HL-60 (cell line): ENCODE measurements at regions not wholly inside any gene's neighbourhood (a gene's known extent, or its start where the extent isn't known, plus 50 kb on each side); places are given as distances from the start of the nearest gene placed in this dataset.

ENCODE experiments used
- DNase-seq, 2 experiments: peaks; one replicate each; pipeline ENCODE4 v3.0.0-alpha.2; 2010 to 2020; ENCODE audit warnings: low read depth in 1 of 2, low spot score in 1 of 2
- H3K27ac ChIP-seq: fragments of 250-450 bp; sonication (Bioruptor Pico); replicated peaks from 2 replicates; pipeline ENCODE4 v1.5.1; 2020; ENCODE audit warnings: mild to moderate bottlenecking, moderate library complexity
- H3K27me3 ChIP-seq: fragments of 250-450 bp; sonication (Bioruptor Pico); 2 replicates; pipeline ENCODE4 v1.5.1; 2021; ENCODE audit warnings: mild to moderate bottlenecking, moderate library complexity; ENCODE audit not compliant: insufficient read depth, poor library complexity, severe bottlenecking
- H3K4me3 ChIP-seq: replicated peaks from 2 replicates; pipeline ENCODE4 v1.5.1; 2011; ENCODE audit warnings: mild to moderate bottlenecking, control low read depth, low read length; ENCODE audit not compliant: insufficient read depth
- GABPA ChIP-seq: IDR thresholded peaks from 2 replicates; pipeline ENCODE4 v1.6.1; 2012; ENCODE audit warnings: low read depth
- POLR2AphosphoS5 ChIP-seq: IDR thresholded peaks from 2 replicates; pipeline ENCODE4 v1.6.1; 2012; ENCODE audit warnings: low read depth
- SPI1 ChIP-seq: IDR thresholded peaks from 2 replicates; pipeline ENCODE4 v1.6.1; 2012; ENCODE audit warnings: low read depth, mild to moderate bottlenecking, borderline replicate concordance
- TF ChIP-seq, protein P1 (sequence below): IDR thresholded peaks from 2 replicates; pipeline ENCODE4 v1.6.1; 2012; ENCODE audit warnings: low read depth; ENCODE audit not compliant: insufficient replicate concordance
- TF ChIP-seq, protein P2 (sequence below): IDR thresholded peaks from one replicate; pipeline ENCODE4 v1.5.1; 2011; ENCODE audit warnings: low read length, control low read depth, inconsistent platforms; ENCODE audit not compliant: insufficient read depth

DNA sequence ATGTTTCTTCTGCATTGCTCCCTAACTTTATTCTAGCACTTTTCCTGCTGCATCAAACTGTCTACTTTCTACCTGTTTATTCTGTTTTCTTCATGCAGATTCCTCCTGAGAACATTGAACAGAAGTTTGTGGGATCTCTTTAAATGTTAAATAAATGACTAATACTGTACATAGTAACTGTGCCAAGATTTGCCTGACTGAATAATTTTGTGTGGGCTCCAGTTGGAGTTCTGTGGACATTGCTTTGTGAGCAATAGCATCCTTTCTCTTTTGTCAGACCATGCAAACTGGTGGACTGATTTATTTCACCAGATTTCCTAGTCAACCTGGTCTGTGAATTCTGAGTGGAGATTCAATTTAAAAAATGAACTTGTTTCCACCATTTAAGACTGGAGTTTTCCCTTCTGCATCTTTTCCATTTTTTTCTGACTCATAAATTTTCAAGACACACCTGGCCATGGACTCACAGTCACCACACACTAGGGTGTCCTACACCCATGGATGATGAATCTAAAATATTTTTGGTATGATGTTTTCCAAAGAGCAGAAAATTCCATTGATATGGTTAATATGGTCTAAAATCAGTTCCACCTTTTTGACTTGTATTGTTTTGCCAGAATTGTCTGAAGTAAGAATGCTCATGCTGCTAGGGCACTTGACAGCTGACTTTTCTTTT is 140.7 kb upstream of the SPAG17 start:
- DNase-seq: no peak
- Histone ChIP-seq H3K27me3 (no peaks in the 10 kb centered on the region), H3K4me3 (no peak overlapping the region), H3K27ac (no peak overlapping the region)
- TF ChIP-seq GABPA (no peak), POLR2AphosphoS5 (no peak), SPI1 (no peak)
- TF ChIP-seq, protein P1, sequence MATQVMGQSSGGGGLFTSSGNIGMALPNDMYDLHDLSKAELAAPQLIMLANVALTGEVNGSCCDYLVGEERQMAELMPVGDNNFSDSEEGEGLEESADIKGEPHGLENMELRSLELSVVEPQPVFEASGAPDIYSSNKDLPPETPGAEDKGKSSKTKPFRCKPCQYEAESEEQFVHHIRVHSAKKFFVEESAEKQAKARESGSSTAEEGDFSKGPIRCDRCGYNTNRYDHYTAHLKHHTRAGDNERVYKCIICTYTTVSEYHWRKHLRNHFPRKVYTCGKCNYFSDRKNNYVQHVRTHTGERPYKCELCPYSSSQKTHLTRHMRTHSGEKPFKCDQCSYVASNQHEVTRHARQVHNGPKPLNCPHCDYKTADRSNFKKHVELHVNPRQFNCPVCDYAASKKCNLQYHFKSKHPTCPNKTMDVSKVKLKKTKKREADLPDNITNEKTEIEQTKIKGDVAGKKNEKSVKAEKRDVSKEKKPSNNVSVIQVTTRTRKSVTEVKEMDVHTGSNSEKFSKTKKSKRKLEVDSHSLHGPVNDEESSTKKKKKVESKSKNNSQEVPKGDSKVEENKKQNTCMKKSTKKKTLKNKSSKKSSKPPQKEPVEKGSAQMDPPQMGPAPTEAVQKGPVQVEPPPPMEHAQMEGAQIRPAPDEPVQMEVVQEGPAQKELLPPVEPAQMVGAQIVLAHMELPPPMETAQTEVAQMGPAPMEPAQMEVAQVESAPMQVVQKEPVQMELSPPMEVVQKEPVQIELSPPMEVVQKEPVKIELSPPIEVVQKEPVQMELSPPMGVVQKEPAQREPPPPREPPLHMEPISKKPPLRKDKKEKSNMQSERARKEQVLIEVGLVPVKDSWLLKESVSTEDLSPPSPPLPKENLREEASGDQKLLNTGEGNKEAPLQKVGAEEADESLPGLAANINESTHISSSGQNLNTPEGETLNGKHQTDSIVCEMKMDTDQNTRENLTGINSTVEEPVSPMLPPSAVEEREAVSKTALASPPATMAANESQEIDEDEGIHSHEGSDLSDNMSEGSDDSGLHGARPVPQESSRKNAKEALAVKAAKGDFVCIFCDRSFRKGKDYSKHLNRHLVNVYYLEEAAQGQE: no peak
- TF ChIP-seq, protein P2, sequence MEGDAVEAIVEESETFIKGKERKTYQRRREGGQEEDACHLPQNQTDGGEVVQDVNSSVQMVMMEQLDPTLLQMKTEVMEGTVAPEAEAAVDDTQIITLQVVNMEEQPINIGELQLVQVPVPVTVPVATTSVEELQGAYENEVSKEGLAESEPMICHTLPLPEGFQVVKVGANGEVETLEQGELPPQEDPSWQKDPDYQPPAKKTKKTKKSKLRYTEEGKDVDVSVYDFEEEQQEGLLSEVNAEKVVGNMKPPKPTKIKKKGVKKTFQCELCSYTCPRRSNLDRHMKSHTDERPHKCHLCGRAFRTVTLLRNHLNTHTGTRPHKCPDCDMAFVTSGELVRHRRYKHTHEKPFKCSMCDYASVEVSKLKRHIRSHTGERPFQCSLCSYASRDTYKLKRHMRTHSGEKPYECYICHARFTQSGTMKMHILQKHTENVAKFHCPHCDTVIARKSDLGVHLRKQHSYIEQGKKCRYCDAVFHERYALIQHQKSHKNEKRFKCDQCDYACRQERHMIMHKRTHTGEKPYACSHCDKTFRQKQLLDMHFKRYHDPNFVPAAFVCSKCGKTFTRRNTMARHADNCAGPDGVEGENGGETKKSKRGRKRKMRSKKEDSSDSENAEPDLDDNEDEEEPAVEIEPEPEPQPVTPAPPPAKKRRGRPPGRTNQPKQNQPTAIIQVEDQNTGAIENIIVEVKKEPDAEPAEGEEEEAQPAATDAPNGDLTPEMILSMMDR: no peak

DNA sequence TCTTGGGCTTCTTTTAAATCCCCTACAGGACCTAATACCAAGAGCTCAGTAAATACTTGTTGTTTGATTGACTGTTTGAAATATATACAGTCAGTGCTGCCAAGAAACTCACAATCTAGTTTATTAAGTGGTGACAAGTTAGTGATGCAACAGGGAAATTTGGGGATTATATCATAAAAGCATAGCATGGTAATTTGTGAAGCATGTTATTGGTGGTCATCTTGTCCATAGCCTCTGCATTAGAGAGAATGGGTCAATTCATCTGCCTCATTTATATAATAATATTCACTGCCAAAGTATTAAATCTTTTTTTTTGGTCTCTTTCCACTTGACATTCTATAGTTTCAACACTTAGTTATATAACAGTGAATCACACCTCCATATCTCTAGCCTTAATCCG is 138.2 kb upstream of the SPAG17 start:
- no peak for DNase-seq
- H3K4me3 ChIP-seq: no peak overlapping the region
- H3K27me3 ChIP-seq: no peaks in the 10 kb centered on the region
- H3K27ac ChIP-seq: no peak overlapping the region
- TF ChIP-seq, protein P2: no peak
- no peak for TF ChIP-seq SPI1
- TF ChIP-seq, protein P1: no peak
- TF ChIP-seq POLR2AphosphoS5: no peak
- TF ChIP-seq GABPA: no peak

DNA sequence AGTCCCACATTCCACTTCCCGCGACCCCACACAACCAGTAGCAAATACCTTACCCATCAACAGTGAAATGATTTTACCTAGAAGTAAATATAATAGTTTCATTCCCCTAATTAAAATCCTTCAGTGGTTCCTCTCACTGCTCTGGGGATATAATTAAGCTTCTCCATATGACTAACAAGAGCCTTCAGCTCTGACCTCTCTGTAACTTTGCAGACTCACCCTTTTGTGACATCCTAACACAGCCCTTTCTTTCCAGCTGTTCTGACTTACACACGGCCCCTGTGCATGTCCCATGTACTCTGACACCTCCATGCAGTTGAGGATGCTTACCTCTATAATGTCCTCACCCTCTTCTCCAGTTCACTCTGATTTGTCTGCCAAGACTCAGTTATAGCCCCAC is 137.3 kb upstream of the SPAG17 start:
- TF ChIP-seq, protein P1: no peak
- no peak for TF ChIP-seq GABPA
- no peak for TF ChIP-seq POLR2AphosphoS5
- no peak for TF ChIP-seq SPI1
- TF ChIP-seq, protein P2: no peak
- DNase-seq: no peak
- Histone ChIP-seq H3K27ac (no peak overlapping the region), H3K27me3 (no peaks in the 10 kb centered on the region), H3K4me3 (no peak overlapping the region)
